ENCODE measurements at regions not wholly inside any gene's neighbourhood (a gene's known extent, or its start where the extent isn't known, plus 50 kb on each side); places are given as distances from the start of the nearest gene placed in this dataset.

DNA sequence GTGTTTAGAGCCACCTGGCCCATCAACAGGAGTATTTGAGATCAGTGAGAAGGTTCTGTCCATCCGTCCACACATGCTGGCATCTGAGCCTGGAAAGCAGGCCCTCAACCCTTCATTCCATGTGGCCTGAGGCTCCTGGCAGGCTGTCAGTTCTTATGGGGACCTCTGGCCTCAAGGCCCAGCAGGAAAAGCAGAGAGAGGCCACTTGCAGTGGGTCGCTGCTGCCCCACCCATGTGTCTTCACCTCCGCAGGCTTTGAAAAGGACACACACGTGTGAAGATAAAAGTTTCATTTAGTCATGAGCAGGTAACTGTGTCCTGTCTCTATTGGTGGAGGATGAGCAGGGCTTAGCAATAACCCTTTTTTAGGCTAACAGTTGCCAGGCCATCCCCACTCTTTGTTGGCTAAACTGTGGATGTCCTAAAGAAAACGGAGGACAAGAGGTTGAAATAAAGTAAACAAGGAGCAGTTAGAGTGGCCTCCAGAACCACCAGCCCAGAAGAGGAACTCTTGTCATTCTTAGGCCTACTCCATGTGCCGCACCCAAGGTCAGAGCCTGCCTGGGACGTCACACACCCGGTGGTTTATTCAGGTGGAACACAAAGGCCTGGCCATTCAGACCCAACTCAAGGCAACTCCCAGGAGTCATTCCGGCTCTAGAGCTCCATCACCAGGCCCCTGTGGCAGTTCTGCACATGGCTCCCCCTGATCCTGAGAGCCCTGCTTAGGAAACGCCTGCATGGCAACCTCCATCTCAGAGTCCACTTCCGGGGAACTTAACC is 143.4 kb upstream of the CST7 start:
- H3K9ac ChIP-seq (ENCODE audit: low read depth in 2 of 2, low read length in 2 of 2) = no peak overlapping the region
- no peak for TF ChIP-seq CTCF (IDR thresholded peaks at IDR 0.05)
- DNase-seq = no peak
- H3K9me3 ChIP-seq = no peaks in the 10 kb centered on the region
- no peaks in the 10 kb centered on the region for H3K36me3 ChIP-seq
- intact Hi-C loops (cut with DNase I) = no loop called here
- no peak overlapping the region for H3K4me3 ChIP-seq
- no peak overlapping the region for H3K27ac ChIP-seq
- no peaks in the 10 kb centered on the region for H3K4me1 ChIP-seq
- no peaks in the 10 kb centered on the region for H3K27me3 ChIP-seq

DNA sequence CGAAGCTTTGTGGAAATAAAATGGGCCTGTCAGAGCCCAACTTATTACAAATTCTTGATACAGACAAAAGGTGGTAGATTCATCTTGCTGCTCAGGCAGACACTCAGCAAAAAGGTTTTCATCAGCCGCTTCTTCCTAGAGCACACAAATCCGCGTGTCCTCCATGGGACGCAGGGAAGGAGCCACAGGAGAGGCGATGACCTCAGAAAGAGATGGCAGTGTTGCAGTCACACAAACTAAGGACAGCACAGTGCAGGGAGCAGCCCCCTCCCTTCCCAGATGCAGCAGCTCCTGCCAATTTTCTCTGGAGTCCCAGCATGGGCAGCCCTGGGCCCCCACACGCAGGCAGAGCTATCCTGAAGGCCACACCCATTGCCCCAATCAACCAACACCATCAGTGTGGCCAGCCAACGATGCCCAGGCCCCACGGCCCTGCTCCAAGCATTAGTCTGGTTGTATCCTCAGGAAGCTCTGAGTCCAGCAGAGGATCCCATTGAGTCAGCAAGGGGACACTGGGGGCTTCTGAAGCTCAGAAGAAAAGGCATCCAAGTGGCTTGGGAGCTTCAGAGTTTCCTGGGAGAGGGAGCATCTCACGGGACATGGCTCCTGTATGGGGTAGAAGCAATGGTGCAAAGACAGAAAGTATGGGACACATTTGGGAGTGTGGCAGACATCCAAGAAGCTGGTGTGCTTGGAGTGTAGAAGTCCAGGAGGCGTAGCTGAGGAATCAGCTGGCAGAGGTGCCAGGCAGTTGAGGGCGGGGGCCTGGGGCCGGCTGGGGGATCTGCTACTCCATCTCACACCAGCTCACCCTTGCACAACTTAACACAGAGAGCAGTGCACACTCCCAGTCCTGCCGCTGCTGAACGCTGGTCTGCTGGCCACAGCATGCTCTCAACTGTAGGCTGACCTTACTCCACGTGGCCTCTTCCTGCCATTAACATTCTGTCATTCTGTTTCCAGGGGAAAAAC is 142.1 kb upstream of the CST7 start:
- Histone ChIP-seq H3K9me3 (no peaks in the 10 kb centered on the region), H3K27me3 (no peaks in the 10 kb centered on the region), H3K9ac (ENCODE audit: low read depth in 2 of 2, low read length in 2 of 2) (no peak overlapping the region), H3K27ac (no peak overlapping the region), H3K36me3 (no peaks in the 10 kb centered on the region), H3K4me3 (no peak overlapping the region), H3K4me1 (no peaks in the 10 kb centered on the region)
- no peak for DNase-seq
- no peak for TF ChIP-seq CTCF (IDR thresholded peaks at IDR 0.05)
- intact Hi-C loops (cut with DNase I) = no loop called here

- TF ChIP-seq CTCF (IDR thresholded peaks at IDR 0.05) = no peak
- H3K36me3 ChIP-seq = no peaks in the 10 kb centered on the region
- no peak overlapping the region for H3K9ac ChIP-seq (ENCODE audit: low read depth in 2 of 2, low read length in 2 of 2)
- intact Hi-C loops (cut with DNase I) = no loop called here
- no peak overlapping the region for H3K4me3 ChIP-seq
- H3K4me1 ChIP-seq = no peaks in the 10 kb centered on the region
- H3K27ac ChIP-seq = no peak overlapping the region
- no peaks in the 10 kb centered on the region for H3K27me3 ChIP-seq
- DNase-seq = no peak
- no peaks in the 10 kb centered on the region for H3K9me3 ChIP-seq
These were observed 140.5 kb upstream of the CST7 start for GRCh38 chr20:24808616-24809015.

DNA sequence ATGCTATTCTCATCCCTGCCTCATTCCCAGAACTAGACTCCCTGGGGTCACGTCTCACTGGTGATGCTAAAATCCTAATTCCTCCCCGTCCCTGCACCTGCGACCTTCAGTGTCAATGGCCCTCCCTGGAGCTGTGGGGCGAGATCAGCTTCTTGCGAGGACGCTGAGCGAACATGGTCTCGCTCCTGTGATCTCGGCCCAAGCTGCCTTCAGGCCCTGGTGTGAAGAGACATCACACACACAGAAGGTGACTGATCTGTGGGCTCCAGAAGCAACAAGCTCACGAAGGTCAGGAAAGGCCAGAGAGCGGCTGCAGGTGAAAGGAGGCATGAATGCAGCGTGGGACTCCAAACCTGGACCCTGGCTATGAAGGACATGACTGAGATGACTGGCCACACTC is 139.5 kb upstream of the CST7 start:
- no peak for TF ChIP-seq CTCF (IDR thresholded peaks at IDR 0.05)
- H3K9me3 ChIP-seq = no peaks in the 10 kb centered on the region
- DNase-seq = no peak
- no peaks in the 10 kb centered on the region for H3K4me1 ChIP-seq
- H3K36me3 ChIP-seq = no peaks in the 10 kb centered on the region
- H3K27me3 ChIP-seq = no peaks in the 10 kb centered on the region
- H3K4me3 ChIP-seq = no peak overlapping the region
- no peak overlapping the region for H3K27ac ChIP-seq
- no peak overlapping the region for H3K9ac ChIP-seq (ENCODE audit: low read depth in 2 of 2, low read length in 2 of 2)
- intact Hi-C loops (cut with DNase I) = no loop called here

DNA sequence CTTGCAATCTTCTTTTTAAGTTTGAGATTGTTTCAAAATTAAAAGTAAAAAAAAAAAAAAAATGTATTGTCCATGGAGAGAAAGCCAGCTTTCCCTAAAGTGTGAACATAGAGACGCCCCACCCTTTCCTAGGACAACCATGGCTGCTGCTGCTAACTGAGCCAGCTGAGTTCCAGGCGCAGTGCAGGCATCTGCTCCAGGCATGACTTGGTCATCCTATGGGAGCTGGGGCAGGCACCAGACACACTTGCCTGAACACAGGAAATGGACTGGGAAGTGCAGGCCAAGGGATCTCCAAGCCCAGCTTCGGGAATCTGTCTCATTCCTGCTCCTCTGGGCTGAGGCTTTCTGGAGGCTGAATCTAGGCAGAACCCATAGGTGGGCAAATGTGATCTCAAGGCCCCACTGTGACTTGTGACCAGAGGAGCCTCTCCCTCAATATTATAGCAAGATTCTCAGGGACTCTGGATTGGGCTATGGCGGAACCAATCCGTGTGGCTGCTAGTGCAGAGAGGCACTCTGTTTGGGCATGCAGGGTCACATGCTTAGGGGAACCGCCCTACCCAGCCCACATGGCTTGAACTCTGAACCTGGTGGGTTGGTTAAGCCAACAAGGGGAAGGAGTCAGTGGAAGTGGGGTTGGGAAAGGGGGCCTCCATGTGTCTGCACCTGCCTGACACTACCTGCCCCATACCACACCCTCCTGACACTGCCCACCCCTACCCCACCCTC is 138.2 kb upstream of the CST7 start:
- no peak overlapping the region for H3K4me3 ChIP-seq
- no peak overlapping the region for H3K27ac ChIP-seq
- no peaks in the 10 kb centered on the region for H3K4me1 ChIP-seq
- intact Hi-C loops (cut with DNase I) = no loop called here
- no peaks in the 10 kb centered on the region for H3K36me3 ChIP-seq
- no peak for DNase-seq
- H3K9ac ChIP-seq (ENCODE audit: low read depth in 2 of 2, low read length in 2 of 2) = no peak overlapping the region
- H3K27me3 ChIP-seq = no peaks in the 10 kb centered on the region
- TF ChIP-seq CTCF (IDR thresholded peaks at IDR 0.05) = no peak
- no peaks in the 10 kb centered on the region for H3K9me3 ChIP-seq
